Right cardiac atrium (tissue), 5 donors: ENCODE measurements at regions not wholly inside any gene's neighbourhood (a gene's known extent, or its start where the extent isn't known, plus 50 kb on each side); places are given as distances from the start of the nearest gene placed in this dataset.

Source experiments
- ATAC-seq, 2 donors: fragments of 200-7000 bp; cut with Tn5 transposase; one replicate each; pipeline versions ENCODE4 v1.8.0 to v1.9.1; 2020; ENCODE audit warnings: moderate library complexity in 2 of 2, mild to moderate bottlenecking in 1 of 2
- DNase-seq, 3 donors: peaks; one replicate each; pipeline ENCODE4 v3.0.0-alpha.2; 2020
- H3K27ac ChIP-seq: one replicate; pipeline ENCODE4 v1.5.1; 2013; ENCODE audit warnings: mild to moderate bottlenecking, low read length, control low read depth, moderate library complexity
- H3K27me3 ChIP-seq: one replicate; pipeline ENCODE4 v1.6.1; 2013; ENCODE audit not compliant: control insufficient read depth, insufficient read depth
- H3K4me1 ChIP-seq: one replicate; pipeline ENCODE4 v1.6.1; 2013; ENCODE audit warnings: low read length; ENCODE audit not compliant: control insufficient read depth, insufficient read depth
- H3K4me3 ChIP-seq: one replicate; pipeline ENCODE4 v1.5.1; 2013; ENCODE audit warnings: low read length, control low read depth
- H3K9me3 ChIP-seq: one replicate; pipeline ENCODE4 v1.6.1; 2013; ENCODE audit warnings: low read length; ENCODE audit not compliant: control insufficient read depth
- WGBS: extraction: QIAGEN DNeasy Blood & Tissue Kit; methylation state at CpG from one replicate; pipeline ENCODE4 v1.1.7; 2013; 5-methylcytosine and 5-hydroxymethylcytosine counted together
- intact Hi-C, 4 donors: fragments of 100-400 bp; cut with DNase I; formaldehyde crosslinking; loops; one replicate each; pipeline versions ENCODE4 v1.11.0 to v1.14.0; 2022 to 2023
- donor health status: healthy with polysubstance abuse.
- donor health status: DM: no; HTN: yes; CAD: no.
- donor health status: DM: no; HTN: no; CAD: no.
- donor health status: DM: no; HTN: yes; CAD: no; lungs with severe emphysema.
- donor health status: DM: yes; HTN: yes; CAD: no.

GRCh38 chr6:113558966-113559365, 298.2 kb upstream of the MARCKS start:
- intact Hi-C loops, result no loop called here
- no peaks in the 10 kb centered on the region for H3K27me3 ChIP-seq
- H3K27ac ChIP-seq, result no peak overlapping the region
- no peak overlapping the region for H3K4me3 ChIP-seq
- DNase-seq, result no peak
- ATAC-seq, result no peak
- H3K9me3 ChIP-seq, result no peaks in the 10 kb centered on the region
- no peaks in the 10 kb centered on the region for H3K4me1 ChIP-seq

GRCh38 chr6:113560376-113560775, 296.8 kb upstream of the MARCKS start:
- ATAC-seq (no peak), DNase-seq (no peak)
- peaks cover 4% of the 10 kb centered on the region for H3K4me1 ChIP-seq
- no peak overlapping the region for H3K4me3 ChIP-seq
- intact Hi-C loops, result loop anchor here in 2 of 4 donors (10.0 kb wide), 1 partner anchor 294 kb away; the partner anchor contains the start of gene MARCKS (in 2 of the 2)
- WGBS, result 100% methylated on average over 1 of the region's 1 CpG
- H3K9me3 ChIP-seq, result no peaks in the 10 kb centered on the region
- no peaks in the 10 kb centered on the region for H3K27me3 ChIP-seq
- no peak overlapping the region for H3K27ac ChIP-seq

GRCh38 chr6:113560908-113561307, 296.2 kb upstream of the MARCKS start:
- Histone ChIP-seq H3K27ac (no peak overlapping the region), H3K27me3 (no peaks in the 10 kb centered on the region), H3K9me3 (no peaks in the 10 kb centered on the region), H3K4me3 (no peak overlapping the region), H3K4me1 (peaks cover 4% of the 10 kb centered on the region)
- intact Hi-C loops, result loop anchor here in 2 of 4 donors (10.0 kb wide), 1 partner anchor 294 kb away; the partner anchor contains the start of gene MARCKS (in 2 of the 2)
- ATAC-seq (no peak), DNase-seq (no peak)

GRCh38 chr6:113562248-113562647, 294.9 kb upstream of the MARCKS start:
- Histone ChIP-seq H3K4me3 (no peak overlapping the region), H3K4me1 (peaks cover 4% of the 10 kb centered on the region), H3K27ac (no peak overlapping the region), H3K9me3 (no peaks in the 10 kb centered on the region), H3K27me3 (no peaks in the 10 kb centered on the region)
- no peak for ATAC-seq
- intact Hi-C loops, result loop anchor here in 2 of 4 donors (10.0 kb wide), 1 partner anchor 293 kb away; the partner anchor contains the start of gene MARCKS (in 2 of the 2)
- DNase-seq, result no peak
- 98% methylated on average over 2 of the region's 2 CpGs for WGBS

GRCh38 chr6:113564371-113565171, 292.6 kb upstream of the MARCKS start:
- intact Hi-C loops, result loop anchor here in 2 of 4 donors (10.0 kb wide), 1 partner anchor 290 kb away; the partner anchor contains the start of gene MARCKS (in 2 of the 2)
- peak overlapping the region; percentile 43 for H3K27ac ChIP-seq
- no peaks in the 10 kb centered on the region for H3K9me3 ChIP-seq
- H3K27me3 ChIP-seq, result no peaks in the 10 kb centered on the region
- ATAC-seq (peak; percentile 98 to 99), DNase-seq (peak; percentile 75 to 89 (median 88))
- H3K4me3 ChIP-seq, result peak overlapping the region; percentile 21
- H3K4me1 ChIP-seq, result peaks cover 4% of the 10 kb centered on the region
- WGBS, result 5% methylated on average over 22 of the region's 22 CpGs

GRCh38 chr6:113565306-113565705, 291.8 kb upstream of the MARCKS start:
- Histone ChIP-seq H3K27ac (no peak overlapping the region), H3K27me3 (no peaks in the 10 kb centered on the region), H3K9me3 (no peaks in the 10 kb centered on the region), H3K4me3 (peak overlapping the region; percentile 21), H3K4me1 (peaks cover 4% of the 10 kb centered on the region)
- WGBS, result 36% methylated on average over 10 of the region's 10 CpGs
- peak in 1 of 2 donors; percentile 20 for ATAC-seq
- no peak for DNase-seq
- intact Hi-C loops, result loop anchor here in 2 of 4 donors (10.0 kb wide), 1 partner anchor 289 kb away; the partner anchor contains the start of gene MARCKS (in 2 of the 2)

GRCh38 chr6:113570161-113570560, 287.0 kb upstream of the MARCKS start:
- no peak for ATAC-seq
- DNase-seq, result no peak
- Histone ChIP-seq H3K27me3 (no peaks in the 10 kb centered on the region), H3K9me3 (no peaks in the 10 kb centered on the region), H3K27ac (no peak overlapping the region), H3K4me1 (no peaks in the 10 kb centered on the region), H3K4me3 (no peak overlapping the region)
- intact Hi-C loops, result no loop called here

- DNase-seq (no peak), ATAC-seq (no peak)
- intact Hi-C loops, result no loop called here
- Histone ChIP-seq H3K27me3 (no peaks in the 10 kb centered on the region), H3K27ac (no peak overlapping the region), H3K9me3 (no peaks in the 10 kb centered on the region), H3K4me1 (no peaks in the 10 kb centered on the region), H3K4me3 (no peak overlapping the region)
- 94% methylated on average over 3 of the region's 3 CpGs for WGBS
These were observed 286.5 kb upstream of the MARCKS start for GRCh38 chr6:113570641-113571040.

GRCh38 chr6:113574147-113574546, 283.0 kb upstream of the MARCKS start:
- Histone ChIP-seq H3K4me1 (no peaks in the 10 kb centered on the region), H3K27me3 (no peaks in the 10 kb centered on the region), H3K9me3 (no peaks in the 10 kb centered on the region), H3K27ac (no peak overlapping the region), H3K4me3 (no peak overlapping the region)
- 66% methylated on average over 4 of the region's 4 CpGs for WGBS
- ATAC-seq (no peak), DNase-seq (no peak)
- intact Hi-C loops, result no loop called here

- ATAC-seq (no peak), DNase-seq (no peak)
- Histone ChIP-seq H3K4me1 (no peaks in the 10 kb centered on the region), H3K9me3 (no peaks in the 10 kb centered on the region), H3K27ac (no peak overlapping the region), H3K4me3 (no peak overlapping the region), H3K27me3 (no peaks in the 10 kb centered on the region)
- intact Hi-C loops, result no loop called here
These were observed 280.8 kb upstream of the MARCKS start for GRCh38 chr6:113576310-113576709.

- Histone ChIP-seq H3K9me3 (no peaks in the 10 kb centered on the region), H3K4me1 (no peaks in the 10 kb centered on the region), H3K27ac (no peak overlapping the region), H3K27me3 (no peaks in the 10 kb centered on the region), H3K4me3 (no peak overlapping the region)
- 90% methylated on average over 3 of the region's 3 CpGs for WGBS
- intact Hi-C loops, result no loop called here
- ATAC-seq (no peak), DNase-seq (no peak)
These were observed 278.5 kb upstream of the MARCKS start for GRCh38 chr6:113578691-113579090.
